ENCODE measurements at regions not wholly inside any gene's neighbourhood (a gene's known extent, or its start where the extent isn't known, plus 50 kb on each side); places are given as distances from the start of the nearest gene placed in this dataset.
A peak's percentile ranks its signal among the peaks of the same experiment; 100 is the strongest.

DNA sequence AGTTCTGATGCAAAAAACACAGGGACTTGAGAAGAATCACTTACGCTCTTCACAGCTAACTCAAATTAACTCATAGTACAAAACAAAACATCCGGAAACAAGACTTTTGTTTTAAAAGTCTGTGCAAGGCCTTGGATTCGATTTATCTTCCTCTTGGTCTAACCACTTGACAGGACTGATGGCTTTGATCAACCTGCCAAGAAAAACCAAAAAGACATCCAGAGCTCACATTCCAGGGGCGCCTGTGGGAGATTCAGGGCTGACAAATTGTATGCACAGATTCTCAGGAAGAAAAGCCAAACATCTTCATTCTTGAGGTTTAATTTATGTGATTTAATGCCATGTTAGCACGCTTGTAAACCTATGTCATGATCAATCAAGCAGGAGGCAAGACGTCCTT, 129.1 kb upstream of the TMCC3 start:
- 53 to 69% (median 64%) methylated on average over 6 of the region's 6 CpGs for WGBS, 5 donors

DNA sequence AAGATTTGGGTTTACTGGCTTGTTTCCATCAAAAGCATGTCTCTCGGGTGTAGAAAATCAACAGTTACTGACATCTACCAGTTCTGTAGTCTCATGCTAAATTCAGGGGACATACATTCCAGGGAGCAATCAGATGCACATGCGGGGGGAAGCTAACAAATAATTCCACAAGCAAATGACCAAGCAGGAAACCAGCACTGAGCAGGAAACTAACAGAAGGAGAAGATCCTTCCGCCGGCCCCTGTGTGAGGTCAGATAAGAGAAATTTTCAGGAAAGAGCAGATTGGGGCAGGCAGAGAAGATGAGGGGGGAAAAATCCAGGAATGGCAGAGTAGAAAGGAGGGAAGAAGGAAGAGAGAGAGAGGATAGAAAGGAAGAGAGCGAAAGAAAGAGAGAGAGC, 127.6 kb upstream of the TMCC3 start:
- intact Hi-C loops (cut with DNase I; ENCODE audit: low total_unique reads): no loop called here
- peak overlapping the region in 5 of 8 donors; percentile 21 to 57 (median 29) for H3K27ac ChIP-seq
- TF ChIP-seq, protein P1, sequence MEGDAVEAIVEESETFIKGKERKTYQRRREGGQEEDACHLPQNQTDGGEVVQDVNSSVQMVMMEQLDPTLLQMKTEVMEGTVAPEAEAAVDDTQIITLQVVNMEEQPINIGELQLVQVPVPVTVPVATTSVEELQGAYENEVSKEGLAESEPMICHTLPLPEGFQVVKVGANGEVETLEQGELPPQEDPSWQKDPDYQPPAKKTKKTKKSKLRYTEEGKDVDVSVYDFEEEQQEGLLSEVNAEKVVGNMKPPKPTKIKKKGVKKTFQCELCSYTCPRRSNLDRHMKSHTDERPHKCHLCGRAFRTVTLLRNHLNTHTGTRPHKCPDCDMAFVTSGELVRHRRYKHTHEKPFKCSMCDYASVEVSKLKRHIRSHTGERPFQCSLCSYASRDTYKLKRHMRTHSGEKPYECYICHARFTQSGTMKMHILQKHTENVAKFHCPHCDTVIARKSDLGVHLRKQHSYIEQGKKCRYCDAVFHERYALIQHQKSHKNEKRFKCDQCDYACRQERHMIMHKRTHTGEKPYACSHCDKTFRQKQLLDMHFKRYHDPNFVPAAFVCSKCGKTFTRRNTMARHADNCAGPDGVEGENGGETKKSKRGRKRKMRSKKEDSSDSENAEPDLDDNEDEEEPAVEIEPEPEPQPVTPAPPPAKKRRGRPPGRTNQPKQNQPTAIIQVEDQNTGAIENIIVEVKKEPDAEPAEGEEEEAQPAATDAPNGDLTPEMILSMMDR (IDR thresholded peaks at IDR 0.05 in 8 of 11, conservative IDR thresholded peaks at IDR 0.05 in 3 of 11): no peak
- TF ChIP-seq POLR2A (IDR thresholded peaks at IDR 0.05) (no peak), POLR2AphosphoS5 (IDR thresholded peaks at IDR 0.05) (peak in 1 of 3 donors; percentile 42)
- DNase-seq: no peak
- WGBS, 5 donors: 33 to 47% (median 44%) methylated on average over 5 of the region's 5 CpGs
- peaks cover 0 to 17% (median 10%) of the 10 kb centered on the region in 8 donors for H3K9me3 ChIP-seq
- H3K4me1 ChIP-seq: peaks cover 0 to 19% (median 11%) of the 10 kb centered on the region in 6 donors
- H3K4me3 ChIP-seq: no peak overlapping the region
- no peaks in the 10 kb centered on the region for H3K27me3 ChIP-seq (replicated peaks in 1 of 7)
- H3K36me3 ChIP-seq: no peaks in the 10 kb centered on the region

More for the DNA sequence above, 129.1 kb upstream of the TMCC3 start:
- TF ChIP-seq, protein P1 (IDR thresholded peaks at IDR 0.05 in 8 of 11, conservative IDR thresholded peaks at IDR 0.05 in 3 of 11): no peak
- TF ChIP-seq POLR2A (IDR thresholded peaks at IDR 0.05) (no peak), POLR2AphosphoS5 (IDR thresholded peaks at IDR 0.05) (no peak)
- H3K4me1 ChIP-seq: peaks cover 0 to 26% (median 11%) of the 10 kb centered on the region in 6 donors
- no peaks in the 10 kb centered on the region for H3K27me3 ChIP-seq (replicated peaks in 1 of 7)
- peak overlapping the region in 7 of 8 donors; percentile 11 to 57 (median 30) for H3K27ac ChIP-seq
- peaks cover 0 to 7% (median under 1%) of the 10 kb centered on the region in 8 donors for H3K9me3 ChIP-seq
- no peaks in the 10 kb centered on the region for H3K36me3 ChIP-seq
- DNase-seq: no peak
- H3K4me3 ChIP-seq: no peak overlapping the region
- intact Hi-C loops (cut with DNase I; ENCODE audit: low total_unique reads): no loop called here

DNA sequence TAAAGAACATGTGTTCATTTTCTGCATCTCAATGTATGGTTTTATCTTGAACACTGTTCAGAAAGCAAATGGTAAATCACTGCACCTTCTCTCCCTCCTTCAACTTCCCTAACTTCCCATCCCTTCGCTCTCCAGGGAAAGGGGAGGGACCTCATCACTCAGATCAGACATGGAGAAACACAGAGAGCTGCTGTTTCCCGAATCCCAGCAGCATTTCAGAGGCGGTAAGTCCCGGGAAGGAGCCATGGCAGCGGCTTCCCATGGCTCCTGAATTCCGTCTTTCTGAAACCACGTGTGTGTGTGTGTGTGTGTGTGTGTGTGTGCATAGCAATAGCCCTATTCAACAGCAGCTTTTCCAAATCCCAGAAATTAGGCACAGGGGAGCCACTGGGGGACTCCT, 125.4 kb upstream of the TMCC3 start:
- Histone ChIP-seq H3K27me3 (replicated peaks in 1 of 7) (no peaks in the 10 kb centered on the region), H3K9me3 (peaks cover 0 to 12% (median 9%) of the 10 kb centered on the region in 8 donors), H3K36me3 (no peaks in the 10 kb centered on the region), H3K4me1 (peaks cover 0 to 20% (median 11%) of the 10 kb centered on the region in 6 donors), H3K4me3 (no peak overlapping the region), H3K27ac (no peak overlapping the region)
- DNase-seq: no peak
- TF ChIP-seq POLR2AphosphoS5 (IDR thresholded peaks at IDR 0.05) (no peak), POLR2A (IDR thresholded peaks at IDR 0.05) (no peak)
- TF ChIP-seq, protein P1 (IDR thresholded peaks at IDR 0.05 in 8 of 11, conservative IDR thresholded peaks at IDR 0.05 in 3 of 11): no peak
- 77 to 93% (median 90%) methylated on average over 6 to 7 of the region's 7 CpGs for WGBS, 5 donors
- intact Hi-C loops (cut with DNase I; ENCODE audit: low total_unique reads): no loop called here

DNA sequence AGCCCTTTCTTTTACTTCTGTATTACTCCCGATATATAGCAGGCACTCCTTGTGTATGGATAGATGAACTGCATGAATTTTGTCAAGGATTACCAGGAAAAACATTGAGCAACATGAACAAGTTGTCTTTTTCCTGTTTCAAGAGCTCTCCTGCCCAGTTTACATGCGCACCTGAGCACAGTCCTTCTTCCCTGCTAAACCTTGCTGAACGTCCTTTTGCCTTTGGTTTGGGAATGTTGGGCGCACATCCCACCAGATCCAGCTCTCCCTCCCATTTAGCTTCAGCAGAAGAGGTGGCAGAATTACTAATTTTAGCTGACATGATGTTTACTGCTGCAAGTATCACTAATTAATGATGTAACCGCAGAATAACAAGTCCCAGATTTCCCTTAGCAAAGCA, 121.4 kb upstream of the TMCC3 start:
- Histone ChIP-seq H3K27me3 (replicated peaks in 1 of 7) (no peaks in the 10 kb centered on the region), H3K9me3 (peaks cover 0 to 12% (median 9%) of the 10 kb centered on the region in 8 donors), H3K27ac (no peak overlapping the region), H3K4me1 (peaks cover 8 to 42% (median 27%) of the 10 kb centered on the region in 6 donors), H3K4me3 (no peak overlapping the region), H3K36me3 (no peaks in the 10 kb centered on the region)
- DNase-seq: no peak
- intact Hi-C loops (cut with DNase I; ENCODE audit: low total_unique reads): no loop called here
- TF ChIP-seq, protein P1 (IDR thresholded peaks at IDR 0.05 in 8 of 11, conservative IDR thresholded peaks at IDR 0.05 in 3 of 11): no peak
- TF ChIP-seq POLR2A (IDR thresholded peaks at IDR 0.05) (no peak), POLR2AphosphoS5 (IDR thresholded peaks at IDR 0.05) (no peak)
- 89 to 95% (median 93%) methylated on average over 5 of the region's 5 CpGs for WGBS, 5 donors
